Peyer's patch (tissue), 4 donors: ENCODE measurements at regions not wholly inside any gene's neighbourhood (a gene's known extent, or its start where the extent isn't known, plus 50 kb on each side); places are given as distances from the start of the nearest gene placed in this dataset.

Source experiments
- DNase-seq, 3 donors: peaks; one replicate each; pipeline ENCODE4 v3.0.0-alpha.2; 2017 to 2019
- H3K27ac ChIP-seq, 4 donors: fragments of 200-600 bp; sonication (generic); one replicate each; pipeline ENCODE4 v1.5.1; 2016 to 2019
- H3K27me3 ChIP-seq, 2 donors: fragments of 200-600 bp; sonication (generic); one replicate each; pipeline ENCODE4 v1.5.1; 2019
- H3K36me3 ChIP-seq, 3 donors: fragments of 200-600 bp; sonication (generic); one replicate each; pipeline ENCODE4 v1.5.1; 2016 to 2019
- H3K4me1 ChIP-seq, 4 donors: fragments of 200-600 bp; sonication (generic); one replicate each; pipeline ENCODE4 v1.5.1; 2016 to 2019
- H3K4me3 ChIP-seq, 4 donors: fragments of 200-600 bp; sonication (generic); 1 replicate in 3 of 4; 2 replicates in 1 of 4; pipeline ENCODE4 v1.5.1; 2016 to 2019; ENCODE audit warnings: mild to moderate bottlenecking in 1 of 4
- H3K9me3 ChIP-seq, 4 donors: fragments of 200-600 bp; sonication (generic); one replicate each; pipeline ENCODE4 v1.5.1; 2016 to 2019; ENCODE audit warnings: mild to moderate bottlenecking in 1 of 4
- CTCF ChIP-seq, 6 experiments: fragments of 450-650 bp in 4 of 6; fragments of 200-600 bp in 2 of 6; sonication (generic) in 1 of 6; IDR thresholded peaks; one replicate each; pipeline ENCODE4 v1.5.1; 2017 to 2019; ENCODE audit warnings: antibody characterized with exemption in 6 of 6, mild to moderate bottlenecking in 3 of 6, moderate library complexity in 1 of 6
- POLR2A ChIP-seq, 2 donors: fragments of 450-650 bp; IDR thresholded peaks; one replicate each; pipeline ENCODE4 v1.5.1; 2017; ENCODE audit warnings: antibody characterized with exemption in 2 of 2, mild to moderate bottlenecking in 2 of 2, moderate library complexity in 2 of 2

- H3K27ac ChIP-seq: no peak overlapping the region
- H3K9me3 ChIP-seq: no peaks in the 10 kb centered on the region
- H3K36me3 ChIP-seq: no peaks in the 10 kb centered on the region
- TF ChIP-seq POLR2A (IDR thresholded peaks at IDR 0.05): no peak
- no peak for TF ChIP-seq CTCF (IDR thresholded peaks at IDR 0.05)
- DNase-seq: no peak
- H3K4me1 ChIP-seq: no peaks in the 10 kb centered on the region
- H3K4me3 ChIP-seq: no peak overlapping the region
- H3K27me3 ChIP-seq: no peaks in the 10 kb centered on the region
Measured at GRCh38 chr6:9638861-9639260, 776.0 kb downstream of the TFAP2A start.

GRCh38 chr6:9634776-9635175, 780.1 kb downstream of the TFAP2A start:
- TF ChIP-seq POLR2A (IDR thresholded peaks at IDR 0.05) (no peak), CTCF (IDR thresholded peaks at IDR 0.05) (no peak)

GRCh38 chr6:9632026-9632425, 782.8 kb downstream of the TFAP2A start:
- Histone ChIP-seq H3K36me3 (no peaks in the 10 kb centered on the region), H3K4me1 (no peaks in the 10 kb centered on the region), H3K9me3 (no peaks in the 10 kb centered on the region), H3K27ac (no peak overlapping the region), H3K4me3 (no peak overlapping the region), H3K27me3 (no peaks in the 10 kb centered on the region)
- DNase-seq: no peak
- TF ChIP-seq POLR2A (IDR thresholded peaks at IDR 0.05): no peak
- no peak for TF ChIP-seq CTCF (IDR thresholded peaks at IDR 0.05)

More at GRCh38 chr6:9634776-9635175, 780.1 kb downstream of the TFAP2A start:
- Histone ChIP-seq H3K27ac (no peak overlapping the region), H3K4me1 (no peaks in the 10 kb centered on the region), H3K36me3 (no peaks in the 10 kb centered on the region), H3K9me3 (no peaks in the 10 kb centered on the region), H3K27me3 (no peaks in the 10 kb centered on the region), H3K4me3 (no peak overlapping the region)
- DNase-seq: no peak

GRCh38 chr6:9628819-9629218, 786.1 kb downstream of the TFAP2A start:
- Histone ChIP-seq H3K4me1 (no peaks in the 10 kb centered on the region), H3K4me3 (no peak overlapping the region), H3K36me3 (no peaks in the 10 kb centered on the region), H3K27me3 (no peaks in the 10 kb centered on the region), H3K9me3 (no peaks in the 10 kb centered on the region), H3K27ac (no peak overlapping the region)
- TF ChIP-seq CTCF (IDR thresholded peaks at IDR 0.05): no peak
- TF ChIP-seq POLR2A (IDR thresholded peaks at IDR 0.05): no peak
- DNase-seq: no peak

GRCh38 chr6:9627916-9628315, 787.0 kb downstream of the TFAP2A start:
- Histone ChIP-seq H3K4me3 (no peak overlapping the region), H3K9me3 (no peaks in the 10 kb centered on the region), H3K27me3 (no peaks in the 10 kb centered on the region), H3K36me3 (no peaks in the 10 kb centered on the region), H3K4me1 (no peaks in the 10 kb centered on the region), H3K27ac (no peak overlapping the region)
- TF ChIP-seq POLR2A (IDR thresholded peaks at IDR 0.05) (no peak), CTCF (IDR thresholded peaks at IDR 0.05) (no peak)
- DNase-seq: no peak

GRCh38 chr6:9623985-9624384, 790.9 kb downstream of the TFAP2A start:
- H3K4me3 ChIP-seq: no peak overlapping the region
- TF ChIP-seq POLR2A (IDR thresholded peaks at IDR 0.05): no peak
- no peak for DNase-seq
- no peaks in the 10 kb centered on the region for H3K27me3 ChIP-seq
- H3K4me1 ChIP-seq: no peaks in the 10 kb centered on the region
- no peaks in the 10 kb centered on the region for H3K36me3 ChIP-seq
- H3K9me3 ChIP-seq: no peaks in the 10 kb centered on the region
- no peak overlapping the region for H3K27ac ChIP-seq
